OCI-LY1 (cell line): ENCODE measurements at regions not wholly inside any gene's neighbourhood (a gene's known extent, or its start where the extent isn't known, plus 50 kb on each side); places are given as distances from the start of the nearest gene placed in this dataset.

Source experiments
- EZH2 ChIP-seq: fragments of 200-600 bp; sonication (generic), shearing (Covaris generic); IDR thresholded peaks from 2 replicates; pipeline ENCODE4 v1.8.0; 2017; ENCODE audit warnings: borderline replicate concordance, mixed run types, mild to moderate bottlenecking, antibody characterized with exemption, low read length, moderate library complexity, mixed read lengths
- TF ChIP-seq, protein P1 (sequence below): fragments of 200-600 bp; sonication (generic), shearing (Covaris generic); IDR thresholded peaks from 2 replicates; pipeline ENCODE4 v1.5.1; 2017; ENCODE audit warnings: mild to moderate bottlenecking, antibody characterized with exemption, low read length, moderate library complexity, mixed read lengths

DNA sequence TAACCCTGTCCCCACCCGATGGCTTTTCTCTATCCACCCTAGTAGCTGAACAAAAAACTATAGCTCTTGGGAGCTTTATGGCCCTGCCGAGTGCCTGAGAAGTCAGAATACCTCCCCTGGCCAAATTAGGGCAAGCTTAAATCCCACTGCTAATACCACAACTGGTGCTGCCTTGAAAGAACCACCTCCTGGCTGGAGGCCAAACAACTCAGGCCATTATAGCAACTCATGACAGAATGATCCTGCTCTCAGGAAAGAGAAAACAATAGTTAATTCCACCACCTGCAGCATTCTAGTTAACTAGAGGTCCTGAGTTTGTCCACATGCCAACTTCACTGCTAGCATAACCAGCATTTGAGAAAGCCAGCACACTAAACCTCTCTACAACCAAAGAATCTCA is 123.2 kb downstream of the RTP4 start:
- TF ChIP-seq, protein P1, sequence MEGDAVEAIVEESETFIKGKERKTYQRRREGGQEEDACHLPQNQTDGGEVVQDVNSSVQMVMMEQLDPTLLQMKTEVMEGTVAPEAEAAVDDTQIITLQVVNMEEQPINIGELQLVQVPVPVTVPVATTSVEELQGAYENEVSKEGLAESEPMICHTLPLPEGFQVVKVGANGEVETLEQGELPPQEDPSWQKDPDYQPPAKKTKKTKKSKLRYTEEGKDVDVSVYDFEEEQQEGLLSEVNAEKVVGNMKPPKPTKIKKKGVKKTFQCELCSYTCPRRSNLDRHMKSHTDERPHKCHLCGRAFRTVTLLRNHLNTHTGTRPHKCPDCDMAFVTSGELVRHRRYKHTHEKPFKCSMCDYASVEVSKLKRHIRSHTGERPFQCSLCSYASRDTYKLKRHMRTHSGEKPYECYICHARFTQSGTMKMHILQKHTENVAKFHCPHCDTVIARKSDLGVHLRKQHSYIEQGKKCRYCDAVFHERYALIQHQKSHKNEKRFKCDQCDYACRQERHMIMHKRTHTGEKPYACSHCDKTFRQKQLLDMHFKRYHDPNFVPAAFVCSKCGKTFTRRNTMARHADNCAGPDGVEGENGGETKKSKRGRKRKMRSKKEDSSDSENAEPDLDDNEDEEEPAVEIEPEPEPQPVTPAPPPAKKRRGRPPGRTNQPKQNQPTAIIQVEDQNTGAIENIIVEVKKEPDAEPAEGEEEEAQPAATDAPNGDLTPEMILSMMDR, result no peak
- no peak for TF ChIP-seq EZH2
